Osteocyte (in vitro differentiated cells): ENCODE measurements at regions not wholly inside any gene's neighbourhood (a gene's known extent, or its start where the extent isn't known, plus 50 kb on each side); places are given as distances from the start of the nearest gene placed in this dataset.

Source experiments
- DNase-seq: peaks from one replicate; pipeline ENCODE4 v3.0.0; 2021; ENCODE audit warnings: mixed read lengths; ENCODE audit not compliant: unreplicated experiment; ENCODE audit errors: extremely low spot score
- H3K27ac Mint-ChIP-seq: one replicate; pipeline ENCODE4 v1.8.0; 2021; ENCODE audit warnings: mild to moderate bottlenecking, mixed read lengths; ENCODE audit not compliant: unreplicated experiment
- H3K27me3 Mint-ChIP-seq: one replicate; pipeline ENCODE4 v1.8.0; 2021; ENCODE audit warnings: mixed read lengths; ENCODE audit not compliant: unreplicated experiment
- H3K36me3 Mint-ChIP-seq: one replicate; pipeline ENCODE4 v1.8.0; 2021; ENCODE audit warnings: mixed read lengths; ENCODE audit not compliant: unreplicated experiment
- H3K4me1 Mint-ChIP-seq: one replicate; pipeline ENCODE4 v1.8.0; 2021; ENCODE audit warnings: mixed read lengths; ENCODE audit not compliant: unreplicated experiment
- H3K4me3 Mint-ChIP-seq: one replicate; pipeline ENCODE4 v1.8.0; 2021; ENCODE audit warnings: mild to moderate bottlenecking, moderate library complexity, mixed read lengths; ENCODE audit not compliant: unreplicated experiment
- H3K9me3 Mint-ChIP-seq: one replicate; pipeline ENCODE4 v1.8.0; 2021; ENCODE audit warnings: mixed read lengths; ENCODE audit not compliant: unreplicated experiment
- CTCF ChIP-seq: fragments of 200-600 bp; sonication (generic); IDR thresholded peaks from 2 replicates; pipeline ENCODE4 v1.5.0; 2021; ENCODE audit warnings: antibody characterized with exemption, mild to moderate bottlenecking, moderate library complexity

GRCh38 chr3:78115983-78116382, 1076.1 kb downstream of the ROBO2 start:
- no peaks in the 10 kb centered on the region for H3K9me3 Mint-ChIP-seq
- no peak overlapping the region for H3K4me3 Mint-ChIP-seq
- H3K27ac Mint-ChIP-seq = no peak overlapping the region
- H3K36me3 Mint-ChIP-seq = no peaks in the 10 kb centered on the region
- TF ChIP-seq CTCF = no peak
- H3K27me3 Mint-ChIP-seq = peaks cover 54% of the 10 kb centered on the region
- no peak for DNase-seq
- H3K4me1 Mint-ChIP-seq = peaks cover 16% of the 10 kb centered on the region

DNA sequence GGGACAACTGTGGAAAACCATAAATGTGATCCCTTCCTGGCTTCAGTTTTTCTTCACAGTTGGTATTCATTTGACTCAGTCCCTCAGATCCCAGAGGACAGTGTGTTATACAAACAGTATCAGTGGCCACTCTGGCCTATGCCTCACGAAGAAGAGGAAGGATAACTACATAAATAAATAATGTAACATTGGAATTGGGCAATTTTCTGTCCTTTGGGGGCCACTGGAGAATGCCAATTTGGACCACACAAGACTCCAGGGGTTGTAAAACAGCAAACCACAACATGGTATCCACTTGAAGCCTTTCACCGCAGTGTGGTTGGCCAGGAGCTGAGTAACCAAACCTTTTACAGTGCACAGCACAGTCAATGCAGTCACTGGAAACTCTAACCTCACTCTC, 1077.0 kb downstream of the ROBO2 start:
- no peak for DNase-seq
- Mint-ChIP-seq H3K4me1 (peaks cover 16% of the 10 kb centered on the region), H3K27me3 (peaks cover 46% of the 10 kb centered on the region), H3K9me3 (no peaks in the 10 kb centered on the region), H3K36me3 (no peaks in the 10 kb centered on the region), H3K4me3 (no peak overlapping the region), H3K27ac (no peak overlapping the region)
- no peak for TF ChIP-seq CTCF

DNA sequence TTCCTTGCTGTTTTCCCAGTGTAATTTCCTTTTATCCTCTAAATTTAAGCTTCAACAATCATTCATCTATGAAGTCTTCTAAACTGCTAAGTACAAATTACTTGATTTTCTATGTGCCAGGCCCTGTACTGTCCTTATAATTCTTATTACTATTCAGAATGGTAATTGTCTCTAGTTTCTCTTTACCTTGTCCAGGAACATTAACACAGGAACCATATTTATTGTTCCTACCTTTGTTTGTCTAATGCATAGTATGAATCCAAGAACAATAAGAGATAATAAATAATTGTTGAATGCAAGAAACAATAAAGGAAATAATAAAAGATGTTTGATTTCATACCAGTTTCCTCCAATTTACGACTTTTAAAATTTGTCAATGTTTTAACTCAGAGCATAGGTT, 1083.2 kb downstream of the ROBO2 start:
- no peak overlapping the region for H3K4me3 Mint-ChIP-seq
- DNase-seq = no peak
- TF ChIP-seq CTCF = no peak
- H3K9me3 Mint-ChIP-seq = no peaks in the 10 kb centered on the region
- H3K4me1 Mint-ChIP-seq = no peaks in the 10 kb centered on the region
- peaks cover 1% of the 10 kb centered on the region for H3K36me3 Mint-ChIP-seq
- peaks cover 55% of the 10 kb centered on the region for H3K27me3 Mint-ChIP-seq
- H3K27ac Mint-ChIP-seq = no peak overlapping the region

DNA sequence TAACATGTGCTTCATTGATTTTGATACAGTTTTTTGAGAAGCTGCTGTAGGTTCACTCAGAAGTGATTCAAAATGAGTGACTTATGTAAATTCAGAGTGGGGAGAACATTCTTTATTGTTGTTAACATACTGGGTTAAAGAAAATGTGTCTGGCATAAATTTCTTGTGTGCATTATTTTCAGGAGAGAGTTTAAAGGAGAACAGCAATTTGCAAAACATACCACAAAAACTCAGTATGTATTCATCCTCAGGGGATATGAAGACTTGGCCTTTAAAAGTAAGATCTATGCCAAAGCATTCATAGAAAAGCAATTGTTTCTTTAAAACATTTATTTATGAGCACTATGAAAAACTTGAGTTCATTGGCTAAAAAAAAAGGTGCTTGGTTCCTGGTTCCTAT, 1089.8 kb downstream of the ROBO2 start:
- TF ChIP-seq CTCF = no peak
- Mint-ChIP-seq H3K4me3 (no peak overlapping the region), H3K9me3 (no peaks in the 10 kb centered on the region), H3K36me3 (peaks cover 5% of the 10 kb centered on the region), H3K27me3 (peaks cover 52% of the 10 kb centered on the region), H3K27ac (no peak overlapping the region), H3K4me1 (no peaks in the 10 kb centered on the region)
- DNase-seq = no peak

GRCh38 chr3:78130741-78131290, 1090.9 kb downstream of the ROBO2 start:
- Mint-ChIP-seq H3K27ac (no peak overlapping the region), H3K27me3 (peaks cover 47% of the 10 kb centered on the region), H3K36me3 (peaks cover 5% of the 10 kb centered on the region), H3K4me3 (no peak overlapping the region), H3K9me3 (no peaks in the 10 kb centered on the region), H3K4me1 (no peaks in the 10 kb centered on the region)
- TF ChIP-seq CTCF = no peak
- no peak for DNase-seq
